Esophagus muscularis mucosa (tissue), 4 donors: ENCODE measurements at regions not wholly inside any gene's neighbourhood (a gene's known extent, or its start where the extent isn't known, plus 50 kb on each side); places are given as distances from the start of the nearest gene placed in this dataset.

Experiments used
- EP300 ChIP-seq: sonication (generic); formaldehyde crosslinking; IDR thresholded peaks from one replicate; pipeline ENCODE4 v1.6.1; 2017; ENCODE audit warnings: antibody characterized with exemption
- POLR2AphosphoS5 ChIP-seq, 2 donors: sonication (generic); formaldehyde crosslinking; IDR thresholded peaks; one replicate each; pipeline ENCODE4 v1.6.1; 2017; ENCODE audit warnings: antibody characterized with exemption in 2 of 2
- TF ChIP-seq, protein P1 (sequence below), 3 experiments: fragments of 200-600 bp in 2 of 3; fragments of 450-650 bp in 1 of 3; sonication (generic) in 2 of 3; IDR thresholded peaks; one replicate each; pipeline ENCODE4 v1.5.1; 2017 to 2019; ENCODE audit warnings: antibody characterized with exemption in 3 of 3, mild to moderate bottlenecking in 2 of 3, moderate library complexity in 1 of 3

DNA sequence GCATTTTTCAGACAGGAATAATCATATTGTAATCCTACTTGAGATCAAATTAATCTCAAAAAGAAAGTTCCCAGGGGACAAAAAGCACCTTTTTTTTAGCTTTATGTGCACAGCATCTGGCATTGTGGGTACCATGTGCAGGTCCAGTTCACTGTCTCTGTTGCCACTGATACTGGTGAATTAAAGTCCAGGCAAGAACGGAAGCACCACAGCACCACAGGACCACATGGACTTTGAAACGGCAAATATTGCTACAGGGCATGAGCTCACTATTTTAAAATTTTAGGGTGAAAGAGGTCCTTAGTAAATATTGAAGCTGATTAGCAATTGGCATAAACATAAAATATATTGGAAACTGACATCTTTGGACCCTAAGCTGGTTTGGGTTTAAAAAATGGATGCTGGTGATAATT, 709.0 kb downstream of the EPM2A start:
- TF ChIP-seq POLR2AphosphoS5 (IDR thresholded peaks at IDR 0.05) (no peak), EP300 (no peak)
- TF ChIP-seq, protein P1, sequence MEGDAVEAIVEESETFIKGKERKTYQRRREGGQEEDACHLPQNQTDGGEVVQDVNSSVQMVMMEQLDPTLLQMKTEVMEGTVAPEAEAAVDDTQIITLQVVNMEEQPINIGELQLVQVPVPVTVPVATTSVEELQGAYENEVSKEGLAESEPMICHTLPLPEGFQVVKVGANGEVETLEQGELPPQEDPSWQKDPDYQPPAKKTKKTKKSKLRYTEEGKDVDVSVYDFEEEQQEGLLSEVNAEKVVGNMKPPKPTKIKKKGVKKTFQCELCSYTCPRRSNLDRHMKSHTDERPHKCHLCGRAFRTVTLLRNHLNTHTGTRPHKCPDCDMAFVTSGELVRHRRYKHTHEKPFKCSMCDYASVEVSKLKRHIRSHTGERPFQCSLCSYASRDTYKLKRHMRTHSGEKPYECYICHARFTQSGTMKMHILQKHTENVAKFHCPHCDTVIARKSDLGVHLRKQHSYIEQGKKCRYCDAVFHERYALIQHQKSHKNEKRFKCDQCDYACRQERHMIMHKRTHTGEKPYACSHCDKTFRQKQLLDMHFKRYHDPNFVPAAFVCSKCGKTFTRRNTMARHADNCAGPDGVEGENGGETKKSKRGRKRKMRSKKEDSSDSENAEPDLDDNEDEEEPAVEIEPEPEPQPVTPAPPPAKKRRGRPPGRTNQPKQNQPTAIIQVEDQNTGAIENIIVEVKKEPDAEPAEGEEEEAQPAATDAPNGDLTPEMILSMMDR (IDR thresholded peaks at IDR 0.05) = no peak
